Loucy (cell line): ENCODE measurements at regions not wholly inside any gene's neighbourhood (a gene's known extent, or its start where the extent isn't known, plus 50 kb on each side); places are given as distances from the start of the nearest gene placed in this dataset.

Experiments used
- H2AFZ ChIP-seq: fragments of 200-600 bp; sonication (generic); 2 replicates; pipeline ENCODE4 v1.6.0; 2016; ENCODE audit warnings: antibody characterized with exemption, mild to moderate bottlenecking, low read length, moderate library complexity
- H3F3A ChIP-seq: fragments of 200-600 bp; 2 replicates; pipeline ENCODE4 v1.6.0; 2016; ENCODE audit warnings: antibody characterized with exemption, low read depth, mild to moderate bottlenecking
- H3K27me3 ChIP-seq: fragments of 200-600 bp; sonication (generic); 2 replicates; pipeline ENCODE4 v1.6.1; 2014; ENCODE audit warnings: low read length, mild to moderate bottlenecking; ENCODE audit not compliant: insufficient read depth, poor library complexity, severe bottlenecking
- H3K36me3 ChIP-seq: fragments of 200-600 bp; sonication (generic); 2 replicates; pipeline ENCODE4 v1.6.1; 2016; ENCODE audit warnings: low read length; ENCODE audit not compliant: insufficient read depth
- H3K4me1 ChIP-seq: fragments of 200-600 bp; sonication (generic); 2 replicates; pipeline ENCODE4 v1.5.1; 2014; ENCODE audit warnings: low read length, mild to moderate bottlenecking; ENCODE audit not compliant: insufficient read depth, poor library complexity, severe bottlenecking
- H3K4me2 ChIP-seq: fragments of 200-600 bp; sonication (generic); 2 replicates; pipeline ENCODE4 v1.6.0; 2014; ENCODE audit warnings: antibody characterized with exemption, low read length, low read depth, mild to moderate bottlenecking; ENCODE audit not compliant: poor library complexity, severe bottlenecking
- H3K4me3 ChIP-seq: fragments of 200-600 bp; sonication (generic); 2 replicates; pipeline ENCODE4 v1.5.1; 2014; ENCODE audit warnings: low read length, mild to moderate bottlenecking, mixed read lengths; ENCODE audit not compliant: poor library complexity, severe bottlenecking
- H3K79me2 ChIP-seq: fragments of 200-600 bp; sonication (generic); 2 replicates; pipeline ENCODE4 v1.6.1; 2014; ENCODE audit warnings: low read length; ENCODE audit not compliant: insufficient read depth
- H3K9ac ChIP-seq: fragments of 200-600 bp; sonication (generic); 2 replicates; pipeline ENCODE4 v1.6.0; 2014; ENCODE audit warnings: mild to moderate bottlenecking, low read depth, low read length, moderate library complexity; ENCODE audit not compliant: poor library complexity, severe bottlenecking
- H3K9me2 ChIP-seq: fragments of 200-600 bp; sonication (generic); replicated peaks from 2 replicates; pipeline ENCODE4 v1.6.1; 2016; ENCODE audit warnings: low read depth, low read length, mixed read lengths
- H3K9me3 ChIP-seq: fragments of 200-600 bp; sonication (generic); 2 replicates; pipeline ENCODE4 v1.6.1; 2014; ENCODE audit warnings: mild to moderate bottlenecking, antibody characterized with exemption, low read length, low read depth; ENCODE audit not compliant: insufficient read depth
- H4K20me1 ChIP-seq: fragments of 200-600 bp; sonication (generic); 2 replicates; pipeline ENCODE4 v1.6.0; 2014; ENCODE audit warnings: antibody characterized with exemption, low read length, mild to moderate bottlenecking; ENCODE audit not compliant: insufficient read depth, poor library complexity, severe bottlenecking
- EZH2phosphoT487 ChIP-seq: fragments of 200-600 bp; IDR thresholded peaks from 2 replicates; pipeline ENCODE4 v1.6.1; 2018; ENCODE audit warnings: antibody characterized with exemption, mild to moderate bottlenecking, moderate library complexity, borderline replicate concordance
- TF ChIP-seq, protein P1 (sequence below): fragments of 200-600 bp; sonication (generic); conservative IDR thresholded peaks from 2 replicates; pipeline ENCODE4 v1.5.1; 2014; ENCODE audit warnings: mild to moderate bottlenecking, antibody characterized with exemption, low read length

GRCh38 chr5:27612161-27612560 is 573.8 kb upstream of the CDH9 start:
- Histone ChIP-seq H3K4me3 (no peak overlapping the region), H3K9me3 (no peaks in the 10 kb centered on the region), H3K4me1 (no peaks in the 10 kb centered on the region), H3K9ac (no peak overlapping the region), H3F3A (no peaks in the 10 kb centered on the region), H2AFZ (no peak overlapping the region), H3K79me2 (no peaks in the 10 kb centered on the region), H3K9me2 (no peaks in the 10 kb centered on the region), H3K36me3 (no peaks in the 10 kb centered on the region), H4K20me1 (no peaks in the 10 kb centered on the region), H3K4me2 (no peak overlapping the region), H3K27me3 (no peaks in the 10 kb centered on the region)
- TF ChIP-seq EZH2phosphoT487: no peak
- TF ChIP-seq, protein P1, sequence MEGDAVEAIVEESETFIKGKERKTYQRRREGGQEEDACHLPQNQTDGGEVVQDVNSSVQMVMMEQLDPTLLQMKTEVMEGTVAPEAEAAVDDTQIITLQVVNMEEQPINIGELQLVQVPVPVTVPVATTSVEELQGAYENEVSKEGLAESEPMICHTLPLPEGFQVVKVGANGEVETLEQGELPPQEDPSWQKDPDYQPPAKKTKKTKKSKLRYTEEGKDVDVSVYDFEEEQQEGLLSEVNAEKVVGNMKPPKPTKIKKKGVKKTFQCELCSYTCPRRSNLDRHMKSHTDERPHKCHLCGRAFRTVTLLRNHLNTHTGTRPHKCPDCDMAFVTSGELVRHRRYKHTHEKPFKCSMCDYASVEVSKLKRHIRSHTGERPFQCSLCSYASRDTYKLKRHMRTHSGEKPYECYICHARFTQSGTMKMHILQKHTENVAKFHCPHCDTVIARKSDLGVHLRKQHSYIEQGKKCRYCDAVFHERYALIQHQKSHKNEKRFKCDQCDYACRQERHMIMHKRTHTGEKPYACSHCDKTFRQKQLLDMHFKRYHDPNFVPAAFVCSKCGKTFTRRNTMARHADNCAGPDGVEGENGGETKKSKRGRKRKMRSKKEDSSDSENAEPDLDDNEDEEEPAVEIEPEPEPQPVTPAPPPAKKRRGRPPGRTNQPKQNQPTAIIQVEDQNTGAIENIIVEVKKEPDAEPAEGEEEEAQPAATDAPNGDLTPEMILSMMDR: no peak

- Histone ChIP-seq H3K36me3 (no peaks in the 10 kb centered on the region), H2AFZ (no peak overlapping the region), H3K4me1 (no peaks in the 10 kb centered on the region), H3K79me2 (no peaks in the 10 kb centered on the region), H3K4me3 (no peak overlapping the region), H4K20me1 (no peaks in the 10 kb centered on the region), H3K27me3 (no peaks in the 10 kb centered on the region), H3F3A (no peaks in the 10 kb centered on the region), H3K4me2 (no peak overlapping the region), H3K9ac (no peak overlapping the region), H3K9me3 (no peaks in the 10 kb centered on the region), H3K9me2 (no peaks in the 10 kb centered on the region)
- TF ChIP-seq, protein P1: no peak
- no peak for TF ChIP-seq EZH2phosphoT487
These were observed 570.6 kb upstream of the CDH9 start for GRCh38 chr5:27608992-27609391.

GRCh38 chr5:27598576-27598975 is 560.2 kb upstream of the CDH9 start:
- no peak overlapping the region for H2AFZ ChIP-seq
- H3K4me2 ChIP-seq: no peak overlapping the region
- H3K36me3 ChIP-seq: no peaks in the 10 kb centered on the region
- H3K4me1 ChIP-seq: no peaks in the 10 kb centered on the region
- H3K27me3 ChIP-seq: no peaks in the 10 kb centered on the region
- H3K9me3 ChIP-seq: no peaks in the 10 kb centered on the region
- H3K9me2 ChIP-seq: no peaks in the 10 kb centered on the region
- H4K20me1 ChIP-seq: no peaks in the 10 kb centered on the region
- no peaks in the 10 kb centered on the region for H3K79me2 ChIP-seq
- no peak overlapping the region for H3K4me3 ChIP-seq
- no peak overlapping the region for H3K9ac ChIP-seq
- no peaks in the 10 kb centered on the region for H3F3A ChIP-seq
- TF ChIP-seq EZH2phosphoT487: no peak
- TF ChIP-seq, protein P1: no peak
